HepG2 (cell line): ENCODE measurements at regions not wholly inside any gene's neighbourhood (a gene's known extent, or its start where the extent isn't known, plus 50 kb on each side); places are given as distances from the start of the nearest gene placed in this dataset.

Experiments used
- AGO1 ChIP-seq: fragments of 200-400 bp; formaldehyde crosslinking; IDR thresholded peaks from 2 replicates; pipeline ENCODE4 v1.6.1; 2017; ENCODE audit warnings: mild to moderate bottlenecking, low read depth, low read length, moderate library complexity; ENCODE audit not compliant: poor library complexity, severe bottlenecking
- BHLHE40 ChIP-seq: IDR thresholded peaks from 2 replicates; pipeline ENCODE4 v1.6.1; 2011; ENCODE audit warnings: low read length, improper control_type of control experiment
- EED ChIP-seq: sonication (generic); formaldehyde crosslinking; IDR thresholded peaks from 2 replicates; pipeline ENCODE4 v1.5.0; 2020; ENCODE audit warnings: mild to moderate bottlenecking, missing genetic modification reagents
- FOSL2 ChIP-seq: sonication (generic); formaldehyde crosslinking; IDR thresholded peaks from 2 replicates; pipeline ENCODE4 v1.4.0; 2020; ENCODE audit warnings: missing genetic modification reagents
- FOXA3 ChIP-seq: IDR thresholded peaks from 2 replicates; pipeline ENCODE4 v1.6.1; 2016; ENCODE audit warnings: missing genetic modification reagents, missing compliant biosample characterization
- GATAD2A ChIP-seq: IDR thresholded peaks from 2 replicates; pipeline ENCODE4 v1.6.1; 2016
- GTF3A ChIP-seq: sonication (generic); formaldehyde crosslinking; conservative IDR thresholded peaks from 2 replicates; pipeline ENCODE4 v1.4.0; 2020; ENCODE audit warnings: mild to moderate bottlenecking, missing genetic modification reagents
- JDP2 ChIP-seq: sonication (generic); formaldehyde crosslinking; IDR thresholded peaks from 2 replicates; pipeline ENCODE4 v1.8.1; 2022; ENCODE audit warnings: missing genetic modification reagents, borderline replicate concordance
- KLF16 ChIP-seq, 2 experiments: sonication (generic) in 1 of 2; formaldehyde crosslinking in 1 of 2; IDR thresholded peaks; 2 replicates each; pipeline versions ENCODE4 v1.6.1 to v1.8.0; 2016 to 2023; ENCODE audit warnings: missing genetic modification reagents in 2 of 2, missing compliant biosample characterization in 1 of 2
- POGZ ChIP-seq: sonication (generic); formaldehyde crosslinking; IDR thresholded peaks from 2 replicates; pipeline ENCODE4 v1.4.0; 2020; ENCODE audit warnings: mild to moderate bottlenecking, missing genetic modification reagents
- PPARG ChIP-seq: conservative IDR thresholded peaks from 2 replicates; pipeline ENCODE4 v1.6.1; 2016; ENCODE audit warnings: missing biosample characterization, missing genetic modification reagents
- REST ChIP-seq, 2 experiments: IDR thresholded peaks; 2 replicates each; pipeline ENCODE4 v1.6.1; 2011 to 2012; ENCODE audit warnings: low read length in 2 of 2, borderline replicate concordance in 1 of 2, low read depth in 1 of 2, mild to moderate bottlenecking in 1 of 2, moderate library complexity in 1 of 2
- STAG1 ChIP-seq: sonication (generic); formaldehyde crosslinking; IDR thresholded peaks from 2 replicates; pipeline ENCODE4 v1.4.0; 2020; ENCODE audit warnings: missing genetic modification reagents
- XRCC5 ChIP-seq: fragments of 200-400 bp; formaldehyde crosslinking; optimal IDR thresholded peaks from 2 replicates; pipeline ENCODE3; 2017; ENCODE audit warnings: mild to moderate bottlenecking, low read length
- ZBTB42 ChIP-seq: sonication (generic); formaldehyde crosslinking; IDR thresholded peaks from 2 replicates; pipeline ENCODE4 v1.5.0; 2020; ENCODE audit warnings: mild to moderate bottlenecking, missing genetic modification reagents
- ZC3H13 ChIP-seq: sonication (generic); formaldehyde crosslinking; IDR thresholded peaks from 2 replicates; pipeline ENCODE4 v1.8.1; 2023; ENCODE audit warnings: mild to moderate bottlenecking, missing genetic modification reagents, moderate library complexity
- ZFAT ChIP-seq: sonication (generic); formaldehyde crosslinking; conservative IDR thresholded peaks from 2 replicates; pipeline ENCODE4 v1.8.1; 2023; ENCODE audit warnings: missing genetic modification reagents, inconsistent platforms
- ZKSCAN8 ChIP-seq: IDR thresholded peaks from 2 replicates; pipeline ENCODE4 v1.6.1; 2016; ENCODE audit warnings: borderline replicate concordance, missing genetic modification reagents, missing compliant biosample characterization
- ZNF614 ChIP-seq: IDR thresholded peaks from 2 replicates; pipeline ENCODE4 v1.6.1; 2018; ENCODE audit warnings: missing biosample characterization, missing genetic modification reagents, inconsistent platforms, borderline replicate concordance
- ZNF672 ChIP-seq: sonication (generic); formaldehyde crosslinking; IDR thresholded peaks from 2 replicates; pipeline ENCODE4 v1.8.1; 2022; ENCODE audit warnings: missing genetic modification reagents
- ZNF746 ChIP-seq: sonication (generic); formaldehyde crosslinking; IDR thresholded peaks from 2 replicates; pipeline ENCODE4 v1.8.0; 2022; ENCODE audit warnings: mild to moderate bottlenecking, missing genetic modification reagents
- ZNF772 ChIP-seq: sonication (generic); formaldehyde crosslinking; IDR thresholded peaks from 2 replicates; pipeline ENCODE4 v1.5.0; 2020; ENCODE audit warnings: mild to moderate bottlenecking, missing genetic modification reagents
- TF ChIP-seq, protein P1 (sequence below): sonication (generic); formaldehyde crosslinking; IDR thresholded peaks from 2 replicates; pipeline ENCODE4 v1.4.0; 2020; ENCODE audit warnings: missing genetic modification reagents, borderline replicate concordance
- TF ChIP-seq, protein P2 (sequence below): sonication (generic); formaldehyde crosslinking; IDR thresholded peaks from 2 replicates; pipeline ENCODE4 v1.4.0; 2020; ENCODE audit warnings: mild to moderate bottlenecking, missing genetic modification reagents
- TF ChIP-seq, protein P3 (sequence below): sonication (generic); formaldehyde crosslinking; IDR thresholded peaks from 2 replicates; pipeline ENCODE4 v1.5.0; 2020; ENCODE audit warnings: mild to moderate bottlenecking, low read depth, missing genetic modification reagents, borderline replicate concordance

DNA sequence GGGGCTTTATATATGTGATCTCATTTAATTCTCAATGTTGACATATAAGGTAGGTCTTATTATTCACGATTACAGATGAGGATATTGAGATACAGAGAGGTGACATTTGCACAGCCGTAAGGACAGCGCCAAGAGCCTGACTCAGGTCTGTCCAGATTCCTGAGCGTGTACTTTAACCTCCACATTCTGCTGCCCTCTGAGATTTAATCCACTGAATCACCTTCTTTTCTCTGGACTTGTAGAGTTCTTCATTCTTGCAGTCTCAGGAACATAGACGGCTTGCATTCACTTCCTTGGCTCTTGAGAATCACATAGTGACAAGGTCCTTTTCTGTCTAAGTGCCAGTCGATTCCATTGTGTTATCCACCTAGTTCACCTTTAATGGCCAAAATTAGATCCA, 141.0 kb upstream of the ARHGAP5 start (continued):
- TF ChIP-seq REST (IDR thresholded peaks at IDR 0.05; ENCODE audit: borderline replicate concordance in 1 of 2, low read depth in 1 of 2, low read length in 2 of 2), result no peak
- TF ChIP-seq GATAD2A (CRISPR knock-in tag), result 0 out of 2 replicates have a peak, but pooled peaks have one; percentile 32
- no peak for TF ChIP-seq ZNF772 (CRISPR knock-in tag)
- no peak for TF ChIP-seq ZNF672 (CRISPR knock-in tag)
- TF ChIP-seq, protein P1, sequence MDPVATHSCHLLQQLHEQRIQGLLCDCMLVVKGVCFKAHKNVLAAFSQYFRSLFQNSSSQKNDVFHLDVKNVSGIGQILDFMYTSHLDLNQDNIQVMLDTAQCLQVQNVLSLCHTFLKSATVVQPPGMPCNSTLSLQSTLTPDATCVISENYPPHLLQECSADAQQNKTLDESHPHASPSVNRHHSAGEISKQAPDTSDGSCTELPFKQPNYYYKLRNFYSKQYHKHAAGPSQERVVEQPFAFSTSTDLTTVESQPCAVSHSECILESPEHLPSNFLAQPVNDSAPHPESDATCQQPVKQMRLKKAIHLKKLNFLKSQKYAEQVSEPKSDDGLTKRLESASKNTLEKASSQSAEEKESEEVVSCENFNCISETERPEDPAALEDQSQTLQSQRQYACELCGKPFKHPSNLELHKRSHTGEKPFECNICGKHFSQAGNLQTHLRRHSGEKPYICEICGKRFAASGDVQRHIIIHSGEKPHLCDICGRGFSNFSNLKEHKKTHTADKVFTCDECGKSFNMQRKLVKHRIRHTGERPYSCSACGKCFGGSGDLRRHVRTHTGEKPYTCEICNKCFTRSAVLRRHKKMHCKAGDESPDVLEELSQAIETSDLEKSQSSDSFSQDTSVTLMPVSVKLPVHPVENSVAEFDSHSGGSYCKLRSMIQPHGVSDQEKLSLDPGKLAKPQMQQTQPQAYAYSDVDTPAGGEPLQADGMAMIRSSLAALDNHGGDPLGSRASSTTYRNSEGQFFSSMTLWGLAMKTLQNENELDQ (CRISPR knock-in tag), result no peak
- no peak for TF ChIP-seq ZBTB42 (CRISPR knock-in tag)
- peak; percentile 45; the same call in 1 of the 2 replicates for TF ChIP-seq FOSL2 (CRISPR knock-in tag)
- no peak for TF ChIP-seq FOXA3 (CRISPR knock-in tag)
- TF ChIP-seq JDP2 (CRISPR knock-in tag), result no peak
- no peak for TF ChIP-seq ZFAT (CRISPR knock-in tag)
- TF ChIP-seq KLF16 (CRISPR knock-in tag; IDR thresholded peaks at IDR 0.05), result no peak
- no peak for TF ChIP-seq AGO1
- peak; percentile 27 for TF ChIP-seq XRCC5
- no peak for TF ChIP-seq ZC3H13 (CRISPR knock-in tag)
- no peak for TF ChIP-seq ZNF614 (CRISPR knock-in tag)
- TF ChIP-seq ZNF746, result no peak
- 0 out of 2 replicates have a peak, but pooled peaks have one; percentile 9 for TF ChIP-seq PPARG (CRISPR knock-in tag)
- TF ChIP-seq BHLHE40, result no peak
- no peak for TF ChIP-seq ZKSCAN8
- no peak for TF ChIP-seq GTF3A
- TF ChIP-seq, protein P2, sequence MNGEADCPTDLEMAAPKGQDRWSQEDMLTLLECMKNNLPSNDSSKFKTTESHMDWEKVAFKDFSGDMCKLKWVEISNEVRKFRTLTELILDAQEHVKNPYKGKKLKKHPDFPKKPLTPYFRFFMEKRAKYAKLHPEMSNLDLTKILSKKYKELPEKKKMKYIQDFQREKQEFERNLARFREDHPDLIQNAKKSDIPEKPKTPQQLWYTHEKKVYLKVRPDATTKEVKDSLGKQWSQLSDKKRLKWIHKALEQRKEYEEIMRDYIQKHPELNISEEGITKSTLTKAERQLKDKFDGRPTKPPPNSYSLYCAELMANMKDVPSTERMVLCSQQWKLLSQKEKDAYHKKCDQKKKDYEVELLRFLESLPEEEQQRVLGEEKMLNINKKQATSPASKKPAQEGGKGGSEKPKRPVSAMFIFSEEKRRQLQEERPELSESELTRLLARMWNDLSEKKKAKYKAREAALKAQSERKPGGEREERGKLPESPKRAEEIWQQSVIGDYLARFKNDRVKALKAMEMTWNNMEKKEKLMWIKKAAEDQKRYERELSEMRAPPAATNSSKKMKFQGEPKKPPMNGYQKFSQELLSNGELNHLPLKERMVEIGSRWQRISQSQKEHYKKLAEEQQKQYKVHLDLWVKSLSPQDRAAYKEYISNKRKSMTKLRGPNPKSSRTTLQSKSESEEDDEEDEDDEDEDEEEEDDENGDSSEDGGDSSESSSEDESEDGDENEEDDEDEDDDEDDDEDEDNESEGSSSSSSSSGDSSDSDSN (CRISPR knock-in tag), result no peak
- TF ChIP-seq POGZ (CRISPR knock-in tag), result no peak
- TF ChIP-seq, protein P3, sequence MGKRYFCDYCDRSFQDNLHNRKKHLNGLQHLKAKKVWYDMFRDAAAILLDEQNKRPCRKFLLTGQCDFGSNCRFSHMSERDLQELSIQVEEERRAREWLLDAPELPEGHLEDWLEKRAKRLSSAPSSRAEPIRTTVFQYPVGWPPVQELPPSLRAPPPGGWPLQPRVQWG (CRISPR knock-in tag), result no peak
- no peak for TF ChIP-seq EED (CRISPR knock-in tag)
- TF ChIP-seq STAG1 (CRISPR knock-in tag), result no peak
